ENCODE measurements at regions not wholly inside any gene's neighbourhood (a gene's known extent, or its start where the extent isn't known, plus 50 kb on each side); places are given as distances from the start of the nearest gene placed in this dataset.

DNA sequence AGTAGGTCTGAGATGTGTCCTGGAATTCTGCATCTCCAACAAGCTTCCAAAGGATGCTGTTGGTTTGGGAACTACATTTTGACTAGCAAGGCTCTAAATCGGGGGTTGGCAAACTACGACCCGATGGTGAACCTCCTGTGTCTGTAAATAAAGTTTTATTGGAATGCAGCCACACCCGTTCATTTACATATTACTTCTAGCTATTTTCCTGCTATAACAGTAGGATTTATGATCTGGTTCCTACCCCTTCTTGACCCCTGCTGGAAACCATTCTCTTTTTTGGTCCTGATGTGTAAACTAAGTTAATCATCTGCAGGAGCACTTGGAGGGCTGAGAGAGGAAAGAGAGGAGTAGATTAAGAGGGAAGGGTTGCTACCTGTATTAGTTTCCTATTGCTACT is 454.5 kb downstream of the RASEF start:
- TF ChIP-seq EP300 (IDR thresholded peaks at IDR 0.05; ENCODE audit: low read depth) (no peak), POLR2AphosphoS5 (IDR thresholded peaks at IDR 0.05) (no peak), CTCF (IDR thresholded peaks at IDR 0.05) (no peak), POLR2A (IDR thresholded peaks at IDR 0.05) (no peak)

Measured in transverse colon (tissue), 4 donors.